ENCODE measurements at regions not wholly inside any gene's neighbourhood (a gene's known extent, or its start where the extent isn't known, plus 50 kb on each side); places are given as distances from the start of the nearest gene placed in this dataset.

DNA sequence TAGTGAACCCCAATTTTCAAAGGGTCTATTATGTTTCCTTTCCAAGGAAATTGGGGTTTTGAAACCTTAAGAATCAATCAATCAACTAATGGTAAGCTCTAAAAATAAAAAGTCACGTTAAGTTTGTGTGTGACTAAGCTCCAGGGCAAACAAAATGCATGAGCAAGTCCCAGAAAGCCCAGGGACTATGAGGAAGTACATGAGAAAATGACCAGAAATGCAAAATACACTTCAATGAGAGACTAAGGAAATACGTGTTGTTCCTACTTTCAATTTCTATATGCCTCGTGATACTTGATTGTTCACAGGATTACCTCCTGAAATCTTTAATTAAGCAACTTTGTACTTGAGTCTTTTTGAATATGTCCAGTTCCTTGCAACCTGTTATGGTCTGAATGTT, 684.4 kb upstream of the SYT4 start:
- no peaks in the 10 kb centered on the region for H3K36me3 ChIP-seq
- no peak overlapping the region for H3K27ac ChIP-seq
- H3K4me1 ChIP-seq, result no peaks in the 10 kb centered on the region
- TF ChIP-seq POLR2A (IDR thresholded peaks at IDR 0.05) (no peak), EP300 (IDR thresholded peaks at IDR 0.05) (no peak), POLR2AphosphoS5 (IDR thresholded peaks at IDR 0.05) (no peak)
- TF ChIP-seq, protein P1, sequence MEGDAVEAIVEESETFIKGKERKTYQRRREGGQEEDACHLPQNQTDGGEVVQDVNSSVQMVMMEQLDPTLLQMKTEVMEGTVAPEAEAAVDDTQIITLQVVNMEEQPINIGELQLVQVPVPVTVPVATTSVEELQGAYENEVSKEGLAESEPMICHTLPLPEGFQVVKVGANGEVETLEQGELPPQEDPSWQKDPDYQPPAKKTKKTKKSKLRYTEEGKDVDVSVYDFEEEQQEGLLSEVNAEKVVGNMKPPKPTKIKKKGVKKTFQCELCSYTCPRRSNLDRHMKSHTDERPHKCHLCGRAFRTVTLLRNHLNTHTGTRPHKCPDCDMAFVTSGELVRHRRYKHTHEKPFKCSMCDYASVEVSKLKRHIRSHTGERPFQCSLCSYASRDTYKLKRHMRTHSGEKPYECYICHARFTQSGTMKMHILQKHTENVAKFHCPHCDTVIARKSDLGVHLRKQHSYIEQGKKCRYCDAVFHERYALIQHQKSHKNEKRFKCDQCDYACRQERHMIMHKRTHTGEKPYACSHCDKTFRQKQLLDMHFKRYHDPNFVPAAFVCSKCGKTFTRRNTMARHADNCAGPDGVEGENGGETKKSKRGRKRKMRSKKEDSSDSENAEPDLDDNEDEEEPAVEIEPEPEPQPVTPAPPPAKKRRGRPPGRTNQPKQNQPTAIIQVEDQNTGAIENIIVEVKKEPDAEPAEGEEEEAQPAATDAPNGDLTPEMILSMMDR (IDR thresholded peaks at IDR 0.05), result no peak
- whole genome bisulfite sequencing, 2 donors (ENCODE audit: low coverage in 1 of 2), result 55 to 63% methylated on average over 3 of the region's 3 CpGs
- no peaks in the 10 kb centered on the region for H3K27me3 ChIP-seq
- no peak overlapping the region for H3K4me3 ChIP-seq
- no peaks in the 10 kb centered on the region for H3K9me3 ChIP-seq
- ATAC-seq, result no peak

DNA sequence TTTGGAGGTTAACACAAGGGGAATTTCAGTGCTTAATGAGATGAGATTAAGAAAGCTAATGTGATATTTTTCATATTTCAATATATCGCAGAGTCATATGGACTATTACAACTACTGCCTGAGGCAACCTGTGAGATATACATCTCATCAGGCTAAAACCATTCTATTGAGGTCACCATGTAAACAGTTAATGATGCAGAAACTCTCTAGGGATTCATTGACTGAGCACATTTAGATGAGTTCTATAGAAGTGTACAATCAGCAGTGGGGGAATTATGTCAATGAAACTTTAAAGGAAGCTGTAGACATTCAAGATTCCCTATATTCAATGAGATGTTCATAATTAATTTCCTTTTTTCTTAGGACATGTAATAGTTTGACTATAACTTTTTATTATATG, 687.4 kb upstream of the SYT4 start:
- no peak for ATAC-seq
- H3K27ac ChIP-seq, result no peak overlapping the region
- TF ChIP-seq POLR2A (IDR thresholded peaks at IDR 0.05) (no peak), POLR2AphosphoS5 (IDR thresholded peaks at IDR 0.05) (no peak), EP300 (IDR thresholded peaks at IDR 0.05) (no peak)
- TF ChIP-seq, protein P1 (IDR thresholded peaks at IDR 0.05), result no peak
- no peaks in the 10 kb centered on the region for H3K4me1 ChIP-seq
- no peak overlapping the region for H3K4me3 ChIP-seq
- WGBS, 2 donors (ENCODE audit: low coverage in 1 of 2), result 92 to 100% methylated on average over 1 of the region's 1 CpG
- H3K36me3 ChIP-seq, result no peaks in the 10 kb centered on the region
- no peaks in the 10 kb centered on the region for H3K9me3 ChIP-seq
- H3K27me3 ChIP-seq, result no peaks in the 10 kb centered on the region

DNA sequence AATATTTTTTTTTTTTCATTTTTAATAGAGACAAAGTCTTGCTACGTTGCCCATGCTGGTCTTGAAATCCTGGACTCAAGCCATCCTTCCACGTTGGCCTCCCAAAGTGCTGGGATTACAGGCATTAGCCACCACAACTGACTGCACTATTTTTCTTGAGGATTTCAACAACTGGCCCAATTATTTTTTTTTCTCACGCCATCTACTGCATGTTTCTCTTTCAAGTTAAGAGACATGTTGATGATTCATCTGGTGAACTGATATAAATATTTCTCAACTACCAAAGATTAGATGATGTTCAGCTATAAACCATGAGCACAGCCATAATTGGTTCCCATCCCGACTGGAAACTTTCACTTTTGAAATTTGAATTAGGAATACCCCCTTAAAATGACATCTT, 688.4 kb upstream of the SYT4 start:
- no peaks in the 10 kb centered on the region for H3K4me1 ChIP-seq
- no peak for TF ChIP-seq POLR2A (IDR thresholded peaks at IDR 0.05)
- TF ChIP-seq EP300 (IDR thresholded peaks at IDR 0.05), result no peak
- TF ChIP-seq, protein P1 (IDR thresholded peaks at IDR 0.05), result no peak
- no peak for TF ChIP-seq POLR2AphosphoS5 (IDR thresholded peaks at IDR 0.05)
- no peaks in the 10 kb centered on the region for H3K27me3 ChIP-seq
- ATAC-seq, result no peak
- no peak overlapping the region for H3K4me3 ChIP-seq
- H3K36me3 ChIP-seq, result no peaks in the 10 kb centered on the region
- H3K9me3 ChIP-seq, result no peaks in the 10 kb centered on the region
- WGBS, 2 donors (ENCODE audit: low coverage in 1 of 2), result 52 to 73% methylated on average over 3 to 4 of the region's 4 CpGs
- H3K27ac ChIP-seq, result no peak overlapping the region

DNA sequence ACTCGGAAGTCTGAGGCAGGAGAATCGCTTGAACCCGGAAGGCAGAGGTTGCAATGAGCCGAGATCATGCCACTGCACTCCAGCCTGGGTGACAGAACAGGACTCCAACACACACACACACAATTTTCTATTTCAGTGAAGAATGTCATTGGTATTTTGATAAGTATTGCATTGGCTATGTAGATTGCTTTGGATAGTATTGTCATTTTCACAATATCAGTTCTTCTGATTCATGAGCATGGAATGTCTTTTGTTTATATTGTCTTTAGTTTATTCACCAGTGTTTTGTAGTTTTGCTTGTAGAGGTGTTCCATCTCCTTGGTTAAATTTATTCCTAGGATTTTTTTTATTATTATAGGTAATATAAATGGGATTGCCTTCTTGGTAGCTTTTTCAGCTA, 693.4 kb upstream of the SYT4 start:
- no peaks in the 10 kb centered on the region for H3K27me3 ChIP-seq
- 93 to 100% methylated on average over 1 to 3 of the region's 4 CpGs for WGBS, 2 donors (ENCODE audit: low coverage in 1 of 2)
- TF ChIP-seq, protein P1 (IDR thresholded peaks at IDR 0.05), result no peak
- TF ChIP-seq EP300 (IDR thresholded peaks at IDR 0.05) (no peak), POLR2A (IDR thresholded peaks at IDR 0.05) (no peak), POLR2AphosphoS5 (IDR thresholded peaks at IDR 0.05) (no peak)
- H3K4me3 ChIP-seq, result no peak overlapping the region
- no peaks in the 10 kb centered on the region for H3K9me3 ChIP-seq
- peaks cover 0 to 7% (median 0%) of the 10 kb centered on the region in 3 donors for H3K4me1 ChIP-seq
- no peak overlapping the region for H3K27ac ChIP-seq
- no peaks in the 10 kb centered on the region for H3K36me3 ChIP-seq
- ATAC-seq, result no peak

DNA sequence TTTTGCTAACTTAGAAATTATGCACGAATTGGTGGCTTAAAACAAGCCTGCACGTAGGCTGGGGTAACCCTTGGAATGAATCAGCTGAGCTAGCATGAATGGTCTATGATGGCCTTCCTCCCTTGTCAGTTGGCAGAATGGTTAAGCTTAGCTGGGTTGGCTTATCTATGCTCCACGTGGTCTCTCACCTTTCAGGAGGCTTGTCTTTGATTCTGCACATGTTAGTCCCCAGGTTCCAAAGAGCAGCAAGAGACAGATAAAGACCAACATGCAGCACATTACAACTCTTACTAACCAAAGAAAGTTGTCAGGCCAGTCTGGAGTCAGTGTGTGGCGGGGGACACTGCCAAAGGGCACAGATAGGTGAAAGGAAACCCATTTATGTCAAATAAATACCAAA, 700.9 kb upstream of the SYT4 start:
- Histone ChIP-seq H3K36me3 (no peaks in the 10 kb centered on the region), H3K4me3 (no peak overlapping the region), H3K27ac (no peak overlapping the region), H3K27me3 (no peaks in the 10 kb centered on the region), H3K4me1 (peaks cover 0 to 7% (median 0%) of the 10 kb centered on the region in 3 donors), H3K9me3 (no peaks in the 10 kb centered on the region)
- TF ChIP-seq POLR2A (IDR thresholded peaks at IDR 0.05) (no peak), POLR2AphosphoS5 (IDR thresholded peaks at IDR 0.05) (no peak), EP300 (IDR thresholded peaks at IDR 0.05) (no peak)
- TF ChIP-seq, protein P1 (IDR thresholded peaks at IDR 0.05), result no peak
- ATAC-seq, result no peak
- 87 to 100% methylated on average over 3 of the region's 4 CpGs for WGBS, 2 donors (ENCODE audit: low coverage in 1 of 2)

Measured in gastroesophageal sphincter (tissue), 4 donors.